ENCODE measurements at regions not wholly inside any gene's neighbourhood (a gene's known extent, or its start where the extent isn't known, plus 50 kb on each side); places are given as distances from the start of the nearest gene placed in this dataset.

- Mint-ChIP-seq H3K4me3 (no peak overlapping the region), H3K4me1 (peaks cover 8% of the 10 kb centered on the region), H3K27me3 (ENCODE audit: insufficient read depth) (no peaks in the 10 kb centered on the region), H3K9me3 (peaks cover 4% of the 10 kb centered on the region), H3K36me3 (ENCODE audit: low read depth) (no peaks in the 10 kb centered on the region), H3K27ac (no peak overlapping the region)
- peaks cover 2% of the 10 kb centered on the region for H3K4me1 ChIP-seq (ENCODE audit: control insufficient read depth, insufficient read depth, low read length)
- H3K4me3 ChIP-seq (ENCODE audit: low read length) = no peak overlapping the region
- WGBS, 2 experiments (ENCODE audit: insufficient coverage in 1 of 2, insufficient read length in 1 of 2) = 92 to 100% methylated on average over 1 to 3 of the region's 3 CpGs
- no peak overlapping the region for H3K9ac ChIP-seq (ENCODE audit: extremely low read depth, low read length, poor library complexity, severe bottlenecking)
- no peak for DNase-seq
- H3K9me3 ChIP-seq (ENCODE audit: control insufficient read depth, low read length) = no peaks in the 10 kb centered on the region
- TF ChIP-seq CTCF (conservative IDR thresholded peaks at IDR 0.05) = no peak
- no peaks in the 10 kb centered on the region for H3K36me3 ChIP-seq (ENCODE audit: control insufficient read depth, insufficient read depth, low read length)
- H3K27me3 ChIP-seq (ENCODE audit: control insufficient read depth, insufficient read depth, low read length, poor library complexity, severe bottlenecking) = no peaks in the 10 kb centered on the region
- no peak overlapping the region for H3K27ac ChIP-seq (ENCODE audit: low read depth, low read length)
These were observed 806.0 kb downstream of the VRK1 start for GRCh38 chr14:97603201-97603600.

- Histone ChIP-seq H3K9ac (ENCODE audit: extremely low read depth, low read length, poor library complexity, severe bottlenecking) (no peak overlapping the region), H3K27me3 (ENCODE audit: control insufficient read depth, insufficient read depth, low read length, poor library complexity, severe bottlenecking) (no peaks in the 10 kb centered on the region), H3K4me3 (ENCODE audit: low read length) (no peak overlapping the region), H3K4me1 (ENCODE audit: control insufficient read depth, insufficient read depth, low read length) (peaks cover 2% of the 10 kb centered on the region), H3K9me3 (ENCODE audit: control insufficient read depth, low read length) (no peaks in the 10 kb centered on the region), H3K27ac (ENCODE audit: low read depth, low read length) (no peak overlapping the region), H3K36me3 (ENCODE audit: control insufficient read depth, insufficient read depth, low read length) (no peaks in the 10 kb centered on the region)
- Mint-ChIP-seq H3K27ac (no peak overlapping the region), H3K4me1 (peaks cover 10% of the 10 kb centered on the region), H3K9me3 (peaks cover 4% of the 10 kb centered on the region), H3K4me3 (no peak overlapping the region), H3K36me3 (ENCODE audit: low read depth) (no peaks in the 10 kb centered on the region), H3K27me3 (ENCODE audit: insufficient read depth) (no peaks in the 10 kb centered on the region)
- no peak for DNase-seq
- WGBS, 2 experiments (ENCODE audit: insufficient coverage in 1 of 2, insufficient read length in 1 of 2) = 90 to 91% methylated on average over 2 to 6 of the region's 6 CpGs
- no peak for TF ChIP-seq CTCF (conservative IDR thresholded peaks at IDR 0.05)
These were observed 807.5 kb downstream of the VRK1 start for GRCh38 chr14:97604731-97605130.

- H3K36me3 Mint-ChIP-seq (ENCODE audit: low read depth) = peaks cover 1% of the 10 kb centered on the region
- Histone ChIP-seq H3K27me3 (ENCODE audit: control insufficient read depth, insufficient read depth, low read length, poor library complexity, severe bottlenecking) (no peaks in the 10 kb centered on the region), H3K27ac (ENCODE audit: low read depth, low read length) (no peak overlapping the region), H3K36me3 (ENCODE audit: control insufficient read depth, insufficient read depth, low read length) (no peaks in the 10 kb centered on the region), H3K9me3 (ENCODE audit: control insufficient read depth, low read length) (peaks cover 17% of the 10 kb centered on the region), H3K9ac (ENCODE audit: extremely low read depth, low read length, poor library complexity, severe bottlenecking) (no peak overlapping the region), H3K4me1 (ENCODE audit: control insufficient read depth, insufficient read depth, low read length) (no peaks in the 10 kb centered on the region), H3K4me3 (ENCODE audit: low read length) (no peak overlapping the region)
- no peak for TF ChIP-seq CTCF (conservative IDR thresholded peaks at IDR 0.05)
- peaks cover 20% of the 10 kb centered on the region for H3K4me1 Mint-ChIP-seq
- 94% methylated on average over 3 of the region's 3 CpGs; no CpG with 5 or more reads in 1 of the 2 experiments for WGBS, 2 experiments (ENCODE audit: insufficient coverage in 1 of 2, insufficient read length in 1 of 2)
- peaks cover 7% of the 10 kb centered on the region for H3K27me3 Mint-ChIP-seq (ENCODE audit: insufficient read depth)
- H3K9me3 Mint-ChIP-seq = peaks cover 16% of the 10 kb centered on the region
- no peak for DNase-seq
- H3K27ac Mint-ChIP-seq = no peak overlapping the region
- no peak overlapping the region for H3K4me3 Mint-ChIP-seq
These were observed 821.2 kb downstream of the VRK1 start for GRCh38 chr14:97618401-97618800.

All from endodermal cell (in vitro differentiated cells).